Smooth muscle cell (in vitro differentiated cells): ENCODE measurements at regions not wholly inside any gene's neighbourhood (a gene's known extent, or its start where the extent isn't known, plus 50 kb on each side); places are given as distances from the start of the nearest gene placed in this dataset.

ENCODE experiments used
- DNase-seq: peaks from one replicate; lab custom pipeline; 2025; ENCODE audit not compliant: unreplicated experiment; lab: John Stamatoyannopoulos, UW
- H2AFZ ChIP-seq: fragments of 200-600 bp; sonication (generic); 2 replicates; pipeline ENCODE4 v1.6.0; 2016; ENCODE audit warnings: antibody characterized with exemption, low read depth, mild to moderate bottlenecking
- H3F3A ChIP-seq: fragments of 200-600 bp; sonication (generic); 2 replicates; pipeline ENCODE4 v1.6.0; 2017; ENCODE audit warnings: antibody characterized with exemption, low read depth
- H3K27ac ChIP-seq: fragments of 200-600 bp; sonication (generic); 2 replicates; pipeline ENCODE4 v1.5.1; 2016; ENCODE audit warnings: low read depth, mild to moderate bottlenecking
- H3K27me3 ChIP-seq: fragments of 200-600 bp; sonication (generic); 2 replicates; pipeline ENCODE4 v1.6.1; 2016; ENCODE audit warnings: low read depth, mild to moderate bottlenecking
- H3K36me3 ChIP-seq: fragments of 200-600 bp; sonication (generic); 2 replicates; pipeline ENCODE4 v1.5.1; 2016; ENCODE audit warnings: low read depth
- H3K4me1 ChIP-seq: fragments of 200-600 bp; sonication (generic); 2 replicates; pipeline ENCODE4 v1.5.1; 2016; ENCODE audit warnings: low read depth
- H3K4me2 ChIP-seq: fragments of 200-600 bp; sonication (generic); 2 replicates; pipeline ENCODE4 v1.6.0; 2016; ENCODE audit warnings: mild to moderate bottlenecking
- H3K4me3 ChIP-seq: fragments of 200-600 bp; sonication (generic); 2 replicates; pipeline ENCODE4 v1.5.1; 2016; ENCODE audit warnings: mild to moderate bottlenecking
- H3K79me2 ChIP-seq: fragments of 200-600 bp; sonication (generic); 2 replicates; pipeline ENCODE4 v1.6.0; 2016; ENCODE audit warnings: low read depth, mild to moderate bottlenecking
- H3K9ac ChIP-seq: fragments of 200-600 bp; sonication (generic); 2 replicates; pipeline ENCODE4 v1.6.0; 2016; ENCODE audit warnings: low read depth
- H3K9me3 ChIP-seq: fragments of 200-600 bp; sonication (generic); replicated peaks from 2 replicates; pipeline ENCODE4 v1.5.1; 2016; ENCODE audit warnings: low read depth
- H4K20me1 ChIP-seq: fragments of 200-600 bp; sonication (generic); 2 replicates; pipeline ENCODE4 v1.6.0; 2016; ENCODE audit warnings: low read depth
- CTCF ChIP-seq: fragments of 200-600 bp; sonication (generic); IDR thresholded peaks from 2 replicates; pipeline ENCODE4 v1.5.1; 2017; ENCODE audit warnings: borderline replicate concordance, mild to moderate bottlenecking, antibody characterized with exemption; ENCODE audit not compliant: insufficient read depth, poor library complexity, severe bottlenecking
- whole genome bisulfite sequencing: methylation state at CpG from one replicate; pipeline ENCODE4 v1.1.7; 2016; ENCODE audit warnings: low lambda C conversion rate; 5-methylcytosine and 5-hydroxymethylcytosine counted together

DNA sequence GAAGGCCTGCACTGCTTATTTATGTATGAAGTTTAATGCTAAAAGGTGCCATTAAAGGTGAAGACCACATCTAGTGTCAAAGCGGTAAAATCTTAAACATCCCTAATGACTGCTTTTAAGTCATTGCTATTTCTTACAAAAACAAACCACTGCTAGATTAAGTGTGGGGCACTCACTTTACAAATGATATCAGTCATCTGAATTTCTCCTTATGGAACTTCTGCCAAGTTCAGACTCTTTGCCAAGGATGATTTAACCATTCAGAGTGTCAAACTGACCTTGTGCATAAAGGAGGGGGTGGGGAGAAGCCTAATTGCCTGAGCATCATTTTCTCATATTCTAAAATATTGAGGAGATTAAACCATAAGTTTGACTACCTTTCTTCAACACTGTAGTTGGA lies 271.5 kb downstream of the TGFB2 start:
- Histone ChIP-seq H3K4me2 (no peak overlapping the region), H3K9ac (no peak overlapping the region), H3K9me3 (no peaks in the 10 kb centered on the region), H3K36me3 (no peaks in the 10 kb centered on the region), H3K27ac (no peak overlapping the region), H3K4me3 (no peak overlapping the region), H3K4me1 (no peaks in the 10 kb centered on the region), H3F3A (no peaks in the 10 kb centered on the region), H4K20me1 (no peaks in the 10 kb centered on the region), H2AFZ (no peak overlapping the region), H3K27me3 (no peaks in the 10 kb centered on the region), H3K79me2 (no peaks in the 10 kb centered on the region)
- no peak for TF ChIP-seq CTCF
- DNase-seq = no peak
- WGBS = 95% methylated on average over 1 of the region's 1 CpG

- H3K36me3 ChIP-seq = no peaks in the 10 kb centered on the region
- no peaks in the 10 kb centered on the region for H3K9me3 ChIP-seq
- H3K4me1 ChIP-seq = no peaks in the 10 kb centered on the region
- TF ChIP-seq CTCF = no peak
- no peak overlapping the region for H3K27ac ChIP-seq
- no peaks in the 10 kb centered on the region for H4K20me1 ChIP-seq
- no peak for DNase-seq
- no peak overlapping the region for H3K4me3 ChIP-seq
- H2AFZ ChIP-seq = no peak overlapping the region
- no peaks in the 10 kb centered on the region for H3F3A ChIP-seq
- H3K79me2 ChIP-seq = no peaks in the 10 kb centered on the region
- no peaks in the 10 kb centered on the region for H3K27me3 ChIP-seq
- H3K4me2 ChIP-seq = no peak overlapping the region
- H3K9ac ChIP-seq = no peak overlapping the region
Observed at GRCh38 chr1:218617986-218618385, 272.9 kb downstream of the TGFB2 start.

- no peak overlapping the region for H3K4me3 ChIP-seq
- H3F3A ChIP-seq = no peaks in the 10 kb centered on the region
- H3K36me3 ChIP-seq = no peaks in the 10 kb centered on the region
- H3K9ac ChIP-seq = no peak overlapping the region
- no peak overlapping the region for H2AFZ ChIP-seq
- TF ChIP-seq CTCF = no peak
- no peaks in the 10 kb centered on the region for H3K9me3 ChIP-seq
- H3K4me2 ChIP-seq = no peak overlapping the region
- H4K20me1 ChIP-seq = no peaks in the 10 kb centered on the region
- H3K4me1 ChIP-seq = no peaks in the 10 kb centered on the region
- DNase-seq = no peak
- 100% methylated on average over 1 of the region's 1 CpG for WGBS
- no peak overlapping the region for H3K27ac ChIP-seq
- no peaks in the 10 kb centered on the region for H3K79me2 ChIP-seq
- no peaks in the 10 kb centered on the region for H3K27me3 ChIP-seq
Observed at GRCh38 chr1:218620956-218621355, 275.8 kb downstream of the TGFB2 start.

- H3K36me3 ChIP-seq = no peaks in the 10 kb centered on the region
- no peak overlapping the region for H2AFZ ChIP-seq
- H4K20me1 ChIP-seq = no peaks in the 10 kb centered on the region
- no peak overlapping the region for H3K4me3 ChIP-seq
- H3K4me1 ChIP-seq = no peaks in the 10 kb centered on the region
- no peaks in the 10 kb centered on the region for H3K79me2 ChIP-seq
- no peak for DNase-seq
- no peak overlapping the region for H3K4me2 ChIP-seq
- H3K9ac ChIP-seq = no peak overlapping the region
- no peaks in the 10 kb centered on the region for H3K27me3 ChIP-seq
- no peak overlapping the region for H3K27ac ChIP-seq
- H3F3A ChIP-seq = no peaks in the 10 kb centered on the region
- H3K9me3 ChIP-seq = no peaks in the 10 kb centered on the region
- WGBS = 88% methylated on average over 2 of the region's 2 CpGs
- no peak for TF ChIP-seq CTCF
Observed at GRCh38 chr1:218624052-218624451, 278.9 kb downstream of the TGFB2 start.
